ENCODE measurements at regions not wholly inside any gene's neighbourhood (a gene's known extent, or its start where the extent isn't known, plus 50 kb on each side); places are given as distances from the start of the nearest gene placed in this dataset.

GRCh38 chrX:39324233-39324930 lies 523.1 kb downstream of the MID1IP1 start:
- TF ChIP-seq EP300 (IDR thresholded peaks at IDR 0.05) (no peak), CTCF (IDR thresholded peaks at IDR 0.05) (no peak), POLR2A (IDR thresholded peaks at IDR 0.05) (no peak)

All from ovary (tissue), 3 donors.